ENCODE measurements at regions not wholly inside any gene's neighbourhood (a gene's known extent, or its start where the extent isn't known, plus 50 kb on each side); places are given as distances from the start of the nearest gene placed in this dataset.

DNA sequence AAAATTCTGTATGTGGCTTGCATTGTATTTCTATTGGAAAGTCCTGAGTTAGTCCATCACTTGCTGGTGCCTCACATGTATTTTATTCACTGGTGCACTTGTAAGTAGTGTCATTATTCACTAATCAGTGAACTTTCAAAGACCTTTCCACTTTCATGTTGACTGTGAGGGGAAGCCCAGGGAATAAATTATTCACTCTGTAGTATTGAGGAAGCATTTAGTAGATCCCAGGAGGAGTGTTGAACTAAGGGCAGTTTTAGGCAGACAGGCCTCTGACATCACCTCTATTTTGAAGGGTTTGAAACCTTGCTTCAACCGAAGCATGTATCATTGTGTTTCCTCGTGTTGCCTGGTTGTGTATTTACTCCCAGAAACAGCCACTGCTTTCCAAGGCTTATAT, 705.4 kb upstream of the RIOK2 start:
- Histone ChIP-seq H3K27me3 (ENCODE audit: control insufficient read depth, insufficient read depth, low read length) (no peaks in the 10 kb centered on the region), H3K4me1 (ENCODE audit: control insufficient read depth, insufficient read depth, low read length) (no peaks in the 10 kb centered on the region), H3K36me3 (ENCODE audit: control insufficient read depth, insufficient read depth, low read length) (no peaks in the 10 kb centered on the region), H3K4me3 (ENCODE audit: low read length) (no peak overlapping the region), H3K27ac (ENCODE audit: low read length) (no peak overlapping the region), H3K9me3 (ENCODE audit: control insufficient read depth, insufficient read depth, low read length) (peaks cover 5% of the 10 kb centered on the region)
- Mint-ChIP-seq H3K27ac (no peak overlapping the region), H3K27me3 (ENCODE audit: low read depth in 2 of 2) (no peaks in the 10 kb centered on the region), H3K9me3 (peaks cover 5 to 12% of the 10 kb centered on the region in 2 donors), H3K4me3 (no peak overlapping the region), H3K4me1 (no peaks in the 10 kb centered on the region), H3K36me3 (peaks cover 8% of the 10 kb centered on the region)
- no peak for ATAC-seq
- intact Hi-C loops (cut with micrococcal nuclease) = no loop called here
- 80% methylated on average over 1 of the region's 2 CpGs for WGBS (ENCODE audit: insufficient coverage)
- no peak for DNase-seq
- TF ChIP-seq, protein P1, sequence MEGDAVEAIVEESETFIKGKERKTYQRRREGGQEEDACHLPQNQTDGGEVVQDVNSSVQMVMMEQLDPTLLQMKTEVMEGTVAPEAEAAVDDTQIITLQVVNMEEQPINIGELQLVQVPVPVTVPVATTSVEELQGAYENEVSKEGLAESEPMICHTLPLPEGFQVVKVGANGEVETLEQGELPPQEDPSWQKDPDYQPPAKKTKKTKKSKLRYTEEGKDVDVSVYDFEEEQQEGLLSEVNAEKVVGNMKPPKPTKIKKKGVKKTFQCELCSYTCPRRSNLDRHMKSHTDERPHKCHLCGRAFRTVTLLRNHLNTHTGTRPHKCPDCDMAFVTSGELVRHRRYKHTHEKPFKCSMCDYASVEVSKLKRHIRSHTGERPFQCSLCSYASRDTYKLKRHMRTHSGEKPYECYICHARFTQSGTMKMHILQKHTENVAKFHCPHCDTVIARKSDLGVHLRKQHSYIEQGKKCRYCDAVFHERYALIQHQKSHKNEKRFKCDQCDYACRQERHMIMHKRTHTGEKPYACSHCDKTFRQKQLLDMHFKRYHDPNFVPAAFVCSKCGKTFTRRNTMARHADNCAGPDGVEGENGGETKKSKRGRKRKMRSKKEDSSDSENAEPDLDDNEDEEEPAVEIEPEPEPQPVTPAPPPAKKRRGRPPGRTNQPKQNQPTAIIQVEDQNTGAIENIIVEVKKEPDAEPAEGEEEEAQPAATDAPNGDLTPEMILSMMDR (IDR thresholded peaks at IDR 0.05) = no peak

DNA sequence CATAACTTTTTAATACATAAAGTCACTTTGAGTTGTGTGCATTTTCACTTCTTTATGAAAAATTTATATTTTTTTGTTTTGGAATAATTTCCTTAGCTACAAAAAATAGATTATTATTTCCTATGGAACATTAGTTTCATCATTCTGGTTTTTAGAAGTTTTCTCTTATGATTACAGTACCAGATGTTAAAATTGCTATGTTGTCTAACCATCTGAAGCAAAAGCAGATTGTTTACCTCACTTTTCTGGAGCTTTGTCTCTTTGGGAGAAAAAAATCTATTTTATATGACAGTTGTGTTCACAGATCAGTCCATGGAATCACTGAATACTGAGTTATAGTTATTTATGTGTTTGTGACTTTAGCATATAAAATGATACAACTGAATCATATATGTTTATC, 708.9 kb upstream of the RIOK2 start:
- TF ChIP-seq, protein P1 (IDR thresholded peaks at IDR 0.05) = no peak
- no peaks in the 10 kb centered on the region for H3K4me1 Mint-ChIP-seq
- Histone ChIP-seq H3K4me3 (ENCODE audit: low read length) (no peak overlapping the region), H3K9me3 (ENCODE audit: control insufficient read depth, insufficient read depth, low read length) (no peaks in the 10 kb centered on the region), H3K36me3 (ENCODE audit: control insufficient read depth, insufficient read depth, low read length) (no peaks in the 10 kb centered on the region), H3K4me1 (ENCODE audit: control insufficient read depth, insufficient read depth, low read length) (no peaks in the 10 kb centered on the region), H3K27me3 (ENCODE audit: control insufficient read depth, insufficient read depth, low read length) (no peaks in the 10 kb centered on the region), H3K27ac (ENCODE audit: low read length) (no peak overlapping the region)
- H3K4me3 Mint-ChIP-seq = no peak overlapping the region
- H3K27ac Mint-ChIP-seq = no peak overlapping the region
- H3K9me3 Mint-ChIP-seq = peaks cover 0 to 3% of the 10 kb centered on the region in 2 donors
- DNase-seq (no peak), ATAC-seq (no peak)
- peaks cover 8% of the 10 kb centered on the region for H3K36me3 Mint-ChIP-seq
- H3K27me3 Mint-ChIP-seq (ENCODE audit: low read depth in 2 of 2) = no peaks in the 10 kb centered on the region
- intact Hi-C loops (cut with micrococcal nuclease) = no loop called here

DNA sequence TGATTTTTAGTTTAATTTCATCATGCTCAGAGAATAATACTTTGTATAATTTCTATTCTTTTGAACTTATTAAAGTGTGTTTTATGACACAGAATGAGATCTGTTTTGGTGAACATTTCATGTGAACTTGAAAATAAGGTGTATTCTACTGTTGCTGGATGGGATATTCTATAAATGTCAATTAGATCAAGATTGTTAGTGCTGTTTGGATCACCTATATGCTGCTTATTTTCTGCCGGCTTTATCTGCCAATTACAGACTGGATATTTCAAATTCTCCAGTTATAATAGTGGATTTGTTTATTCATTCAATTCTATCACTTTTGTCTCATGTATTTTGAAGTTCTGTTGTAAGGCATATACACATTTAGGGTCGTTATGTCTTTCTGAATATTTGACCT, 720.7 kb upstream of the RIOK2 start:
- no peaks in the 10 kb centered on the region for H3K9me3 ChIP-seq (ENCODE audit: control insufficient read depth, insufficient read depth, low read length)
- DNase-seq = no peak
- Mint-ChIP-seq H3K36me3 (peaks cover 8% of the 10 kb centered on the region), H3K27ac (no peak overlapping the region), H3K4me3 (no peak overlapping the region), H3K9me3 (peaks cover 15 to 16% of the 10 kb centered on the region in 2 donors), H3K4me1 (no peaks in the 10 kb centered on the region), H3K27me3 (ENCODE audit: low read depth in 2 of 2) (no peaks in the 10 kb centered on the region)
- no peak for ATAC-seq
- WGBS (ENCODE audit: insufficient coverage) = no CpG with 5 or more reads among the region's 2 CpGs
- no peaks in the 10 kb centered on the region for H3K27me3 ChIP-seq (ENCODE audit: control insufficient read depth, insufficient read depth, low read length)
- H3K27ac ChIP-seq (ENCODE audit: low read length) = no peak overlapping the region
- H3K36me3 ChIP-seq (ENCODE audit: control insufficient read depth, insufficient read depth, low read length) = no peaks in the 10 kb centered on the region
- H3K4me1 ChIP-seq (ENCODE audit: control insufficient read depth, insufficient read depth, low read length) = no peaks in the 10 kb centered on the region
- no peak overlapping the region for H3K4me3 ChIP-seq (ENCODE audit: low read length)
- intact Hi-C loops (cut with micrococcal nuclease) = no loop called here
- TF ChIP-seq, protein P1 (IDR thresholded peaks at IDR 0.05) = no peak

DNA sequence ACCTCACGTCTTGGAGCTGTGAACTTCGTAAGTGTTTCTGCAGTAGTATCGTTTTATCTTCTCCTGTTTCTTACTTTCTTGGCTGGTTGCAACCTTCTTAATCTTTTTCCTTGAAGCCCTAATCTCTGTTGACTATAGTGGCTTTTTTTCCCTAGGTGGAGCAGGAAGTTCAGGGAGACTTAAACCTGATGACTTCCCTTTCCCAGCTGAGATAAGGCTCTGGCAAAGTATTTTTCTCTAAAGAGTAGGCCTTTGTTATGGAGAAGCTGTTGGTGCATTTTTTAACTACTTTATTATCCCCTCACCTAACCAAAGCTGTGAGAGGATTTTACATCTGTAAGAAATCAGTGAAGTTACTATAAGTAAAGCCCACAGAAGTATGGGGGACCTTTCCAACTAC, 723.1 kb upstream of the RIOK2 start:
- peaks cover 13 to 14% of the 10 kb centered on the region in 2 donors for H3K9me3 Mint-ChIP-seq
- Histone ChIP-seq H3K9me3 (ENCODE audit: control insufficient read depth, insufficient read depth, low read length) (no peaks in the 10 kb centered on the region), H3K4me3 (ENCODE audit: low read length) (no peak overlapping the region), H3K36me3 (ENCODE audit: control insufficient read depth, insufficient read depth, low read length) (no peaks in the 10 kb centered on the region), H3K4me1 (ENCODE audit: control insufficient read depth, insufficient read depth, low read length) (no peaks in the 10 kb centered on the region), H3K27me3 (ENCODE audit: control insufficient read depth, insufficient read depth, low read length) (no peaks in the 10 kb centered on the region), H3K27ac (ENCODE audit: low read length) (no peak overlapping the region)
- no peak overlapping the region for H3K27ac Mint-ChIP-seq
- no peaks in the 10 kb centered on the region for H3K4me1 Mint-ChIP-seq
- peaks cover 8% of the 10 kb centered on the region for H3K36me3 Mint-ChIP-seq
- WGBS (ENCODE audit: insufficient coverage) = 76% methylated on average over 3 of the region's 3 CpGs
- ATAC-seq (no peak), DNase-seq (no peak)
- no peak overlapping the region for H3K4me3 Mint-ChIP-seq
- TF ChIP-seq, protein P1 (IDR thresholded peaks at IDR 0.05) = no peak
- no peaks in the 10 kb centered on the region for H3K27me3 Mint-ChIP-seq (ENCODE audit: low read depth in 2 of 2)
- intact Hi-C loops (cut with micrococcal nuclease) = no loop called here
